Lung (tissue), 11 donors: ENCODE measurements at regions not wholly inside any gene's neighbourhood (a gene's known extent, or its start where the extent isn't known, plus 50 kb on each side); places are given as distances from the start of the nearest gene placed in this dataset.

ENCODE experiments used
- ATAC-seq: fragments of 200-7000 bp; cut with Tn5 transposase; one replicate; pipeline ENCODE4 v1.9.1; 2020; ENCODE audit warnings: moderate number of reproducible peaks; ENCODE audit not compliant: insufficient read depth, low FRiP score
- DNase-seq, 3 donors: peaks; one replicate each; pipeline ENCODE4 v3.0.0-alpha.2; 2013 to 2017
- H3K27ac ChIP-seq, 2 donors: one replicate each; pipeline ENCODE4 v1.5.1; 2013; ENCODE audit warnings: mild to moderate bottlenecking in 2 of 2, moderate library complexity in 2 of 2, control low read depth in 1 of 2, inconsistent platforms in 1 of 2, low read depth in 1 of 2, low read length in 1 of 2
- H3K27me3 ChIP-seq, 3 donors: one replicate each; pipeline ENCODE4 v1.5.1; 2013; ENCODE audit warnings: low read length in 2 of 3; ENCODE audit not compliant: control insufficient read depth in 3 of 3, insufficient read depth in 3 of 3
- H3K36me3 ChIP-seq, 4 donors: one replicate each; pipeline ENCODE4 v1.5.1; 2013; ENCODE audit warnings: low read length in 4 of 4, mild to moderate bottlenecking in 1 of 4, moderate library complexity in 1 of 4; ENCODE audit not compliant: control insufficient read depth in 4 of 4, insufficient read depth in 4 of 4
- H3K4me1 ChIP-seq, 5 donors: one replicate each; pipeline ENCODE4 v1.5.1; 2013; ENCODE audit warnings: low read length in 5 of 5, mild to moderate bottlenecking in 2 of 5, moderate library complexity in 1 of 5; ENCODE audit not compliant: control insufficient read depth in 5 of 5, insufficient read depth in 5 of 5
- H3K4me3 ChIP-seq: one replicate; pipeline ENCODE4 v1.5.1; 2013; ENCODE audit warnings: mild to moderate bottlenecking, control low read depth, moderate library complexity
- H3K9ac ChIP-seq, 2 donors: one replicate each; pipeline ENCODE4 v1.5.1; 2013; ENCODE audit warnings: low read length in 2 of 2, control low read depth in 1 of 2; ENCODE audit not compliant: insufficient read depth in 1 of 2
- H3K9me3 ChIP-seq, 4 donors: one replicate each; pipeline ENCODE4 v1.5.1; 2013; ENCODE audit warnings: low read length in 3 of 4, mild to moderate bottlenecking in 1 of 4, moderate library complexity in 1 of 4; ENCODE audit not compliant: control insufficient read depth in 4 of 4, insufficient read depth in 3 of 4
- CTCF ChIP-seq: IDR thresholded peaks from 2 replicates; pipeline ENCODE4 v1.5.1; 2012; ENCODE audit warnings: mild to moderate bottlenecking; ENCODE audit errors: control extremely low read depth, extremely low read depth
- WGBS, 2 donors: extraction: QIAGEN DNeasy Blood & Tissue Kit; methylation state at CpG; one replicate each; pipeline ENCODE4 v1.1.7; 2013; 5-methylcytosine and 5-hydroxymethylcytosine counted together
- donor health status: control.
- donor health status: control.
- donor health status: Bipolar disorder and iron deficiency.
- donor health status: healthy.
- donor health status: DM: yes; HTN: yes; CAD: no.

DNA sequence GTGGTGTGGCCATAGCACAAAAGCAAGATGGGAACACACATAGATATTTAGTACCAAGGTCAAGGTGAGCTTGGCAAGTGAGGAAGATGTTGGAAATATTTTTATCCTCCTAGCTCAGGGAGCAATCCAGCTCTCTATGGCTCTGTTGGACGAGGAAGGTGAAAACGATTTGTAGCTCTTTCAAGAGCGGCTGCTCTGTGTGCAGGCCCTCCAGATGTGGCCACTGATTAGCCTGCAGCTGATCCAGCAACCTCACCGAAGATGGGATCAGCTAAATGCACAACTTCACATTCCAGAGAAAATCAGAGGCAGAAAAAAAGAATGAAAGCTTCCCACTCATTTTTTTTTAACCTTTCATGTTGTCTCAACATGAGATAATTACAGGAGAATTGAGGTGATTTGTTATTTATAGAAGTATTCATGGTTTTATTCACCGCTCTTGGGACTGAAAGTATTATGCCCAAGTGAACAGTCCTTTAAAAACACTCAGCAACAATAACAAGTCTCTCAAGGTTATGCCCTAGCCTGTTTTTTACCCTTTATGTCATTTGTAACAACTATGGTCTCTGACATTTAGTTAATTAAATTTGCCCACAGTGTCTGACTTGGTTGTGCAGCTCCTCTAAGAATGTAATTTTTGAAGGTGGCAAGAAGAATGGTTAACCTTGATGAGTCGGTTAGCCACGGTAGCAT lies 213.6 kb upstream of the ADARB2 start:
- H3K4me1 ChIP-seq: no peaks in the 10 kb centered on the region
- no peak overlapping the region for H3K27ac ChIP-seq
- H3K9ac ChIP-seq: no peak overlapping the region
- TF ChIP-seq CTCF: no peak
- no peaks in the 10 kb centered on the region for H3K27me3 ChIP-seq
- no peaks in the 10 kb centered on the region for H3K36me3 ChIP-seq
- no peak for ATAC-seq
- H3K9me3 ChIP-seq: peaks cover 0 to 2% (median 0%) of the 10 kb centered on the region in 4 donors
- H3K4me3 ChIP-seq: no peak overlapping the region
- no peak for DNase-seq
- 80 to 87% methylated on average over 7 of the region's 7 CpGs for WGBS, 2 donors

- Histone ChIP-seq H3K36me3 (no peaks in the 10 kb centered on the region), H3K9me3 (no peaks in the 10 kb centered on the region), H3K4me1 (no peaks in the 10 kb centered on the region), H3K27ac (no peak overlapping the region), H3K9ac (no peak overlapping the region), H3K4me3 (no peak overlapping the region), H3K27me3 (no peaks in the 10 kb centered on the region)
- DNase-seq (no peak), ATAC-seq (no peak)
- TF ChIP-seq CTCF: no peak
- 86 to 95% methylated on average over 4 of the region's 4 CpGs for WGBS, 2 donors
Observed at GRCh38 chr10:1947464-1948003, 210.2 kb upstream of the ADARB2 start.

- no peak for DNase-seq
- WGBS, 2 donors: 93 to 94% methylated on average over 11 of the region's 11 CpGs
- Histone ChIP-seq H3K27me3 (no peaks in the 10 kb centered on the region), H3K9ac (no peak overlapping the region), H3K36me3 (no peaks in the 10 kb centered on the region), H3K27ac (no peak overlapping the region), H3K4me3 (no peak overlapping the region), H3K4me1 (no peaks in the 10 kb centered on the region), H3K9me3 (no peaks in the 10 kb centered on the region)
- TF ChIP-seq CTCF: no peak
- ATAC-seq: no peak
Observed at GRCh38 chr10:1944487-1944886, 207.2 kb upstream of the ADARB2 start.
